ENCODE measurements at regions not wholly inside any gene's neighbourhood (a gene's known extent, or its start where the extent isn't known, plus 50 kb on each side); places are given as distances from the start of the nearest gene placed in this dataset.

GRCh38 chr12:83769151-83769550 lies 1082.4 kb downstream of the TMTC2 start:
- no peak for TF ChIP-seq ZFX (IDR thresholded peaks at IDR 0.05)
- H3K27ac ChIP-seq, result no peak overlapping the region

GRCh38 chr12:83767723-83768122 lies 1081.0 kb downstream of the TMTC2 start:
- no peak overlapping the region for H3K27ac ChIP-seq
- TF ChIP-seq ZFX (IDR thresholded peaks at IDR 0.05), result no peak
- TF ChIP-seq CTCF (conservative IDR thresholded peaks at IDR 0.05), result no peak

GRCh38 chr12:83763425-83763824 lies 1076.7 kb downstream of the TMTC2 start:
- H3K27ac ChIP-seq, result no peak overlapping the region
- TF ChIP-seq CTCF (conservative IDR thresholded peaks at IDR 0.05), result no peak
- TF ChIP-seq ZFX (IDR thresholded peaks at IDR 0.05), result no peak

- H3K27ac ChIP-seq, result no peak overlapping the region
- TF ChIP-seq ZFX (IDR thresholded peaks at IDR 0.05), result no peak
- no peak for TF ChIP-seq CTCF (conservative IDR thresholded peaks at IDR 0.05)
These were observed 1073.2 kb downstream of the TMTC2 start for GRCh38 chr12:83759906-83760305.

- H3K27ac ChIP-seq, result no peak overlapping the region
- no peak for TF ChIP-seq ZFX (IDR thresholded peaks at IDR 0.05)
- no peak for TF ChIP-seq CTCF (conservative IDR thresholded peaks at IDR 0.05)
These were observed 1072.4 kb downstream of the TMTC2 start for GRCh38 chr12:83758888-83759631.

- H3K27ac ChIP-seq, result no peak overlapping the region
- no peak for TF ChIP-seq CTCF (conservative IDR thresholded peaks at IDR 0.05)
- TF ChIP-seq ZFX (IDR thresholded peaks at IDR 0.05), result no peak
These were observed 1067.2 kb downstream of the TMTC2 start for GRCh38 chr12:83753904-83754303.

- no peak for TF ChIP-seq CTCF (conservative IDR thresholded peaks at IDR 0.05)
- no peak for TF ChIP-seq ZFX (IDR thresholded peaks at IDR 0.05)
- no peak overlapping the region for H3K27ac ChIP-seq
These were observed 1066.5 kb downstream of the TMTC2 start for GRCh38 chr12:83753205-83753604.

GRCh38 chr12:83739607-83740006 lies 1052.9 kb downstream of the TMTC2 start:
- H3K27ac ChIP-seq, result no peak overlapping the region
- TF ChIP-seq ZFX (IDR thresholded peaks at IDR 0.05) (no peak), CTCF (conservative IDR thresholded peaks at IDR 0.05) (no peak)
